ENCODE measurements at regions not wholly inside any gene's neighbourhood (a gene's known extent, or its start where the extent isn't known, plus 50 kb on each side); places are given as distances from the start of the nearest gene placed in this dataset.
A peak's percentile ranks its signal among the peaks of the same experiment; 100 is the strongest.
"Not testable (repeated sequence)": the region's sequence is repeated elsewhere in the genome, so short reads cannot be mapped to it uniquely, and the experiment has no call there.

GRCh38 chr16:76880523-76880922, 310.5 kb upstream of the MON1B start:
- intact Hi-C loops (cut with DNase I); ATAC-seq; DNase-seq (ENCODE audit: missing footprints): not testable (repeated sequence)

- intact Hi-C loops (cut with DNase I): no loop called here
- DNase-seq (ENCODE audit: missing footprints): no peak
- no peak for ATAC-seq
Observed at GRCh38 chr16:76882105-76882504, 308.9 kb upstream of the MON1B start.

GRCh38 chr16:76883076-76883475, 307.9 kb upstream of the MON1B start:
- DNase-seq (ENCODE audit: missing footprints) (no peak), ATAC-seq (no peak)
- intact Hi-C loops (cut with DNase I): no loop called here

- no peak for DNase-seq (ENCODE audit: missing footprints)
- ATAC-seq: no peak
- intact Hi-C loops (cut with DNase I): no loop called here
Observed at GRCh38 chr16:76885776-76886537, 305.0 kb upstream of the MON1B start.

- DNase-seq (ENCODE audit: missing footprints) (no peak), ATAC-seq (no peak)
- intact Hi-C loops (cut with DNase I): no loop called here
Observed at GRCh38 chr16:76897816-76898215, 293.2 kb upstream of the MON1B start.

GRCh38 chr16:76899767-76900166, 291.2 kb upstream of the MON1B start:
- ATAC-seq (no peak), DNase-seq (ENCODE audit: missing footprints) (no peak)
- intact Hi-C loops (cut with DNase I): no loop called here

GRCh38 chr16:76900285-76901263, 290.4 kb upstream of the MON1B start:
- no peak for ATAC-seq
- intact Hi-C loops (cut with DNase I): no loop called here
- DNase-seq (ENCODE audit: missing footprints): no peak

GRCh38 chr16:76906552-76906951, 284.4 kb upstream of the MON1B start:
- ATAC-seq: no peak
- no peak for DNase-seq (ENCODE audit: missing footprints)
- intact Hi-C loops (cut with DNase I): no loop called here

- intact Hi-C loops (cut with DNase I): no loop called here
Observed at GRCh38 chr16:76910931-76911330, 280.1 kb upstream of the MON1B start.

GRCh38 chr16:76913046-76913445, 277.9 kb upstream of the MON1B start:
- intact Hi-C loops (cut with DNase I): no loop called here
- DNase-seq (ENCODE audit: missing footprints): no peak
- ATAC-seq: no peak

More at GRCh38 chr16:76910931-76911330, 280.1 kb upstream of the MON1B start:
- ATAC-seq (no peak), DNase-seq (ENCODE audit: missing footprints) (no peak)

GRCh38 chr16:76926042-76926441, 264.9 kb upstream of the MON1B start:
- ATAC-seq (no peak), DNase-seq (ENCODE audit: missing footprints) (no peak)
- intact Hi-C loops (cut with DNase I): no loop called here

- intact Hi-C loops (cut with DNase I): no loop called here
- ATAC-seq (peak; percentile 88), DNase-seq (ENCODE audit: missing footprints) (no peak)
Observed at GRCh38 chr16:76926595-76926994, 264.4 kb upstream of the MON1B start.

GRCh38 chr16:76931186-76931585, 259.8 kb upstream of the MON1B start:
- no peak for DNase-seq (ENCODE audit: missing footprints)
- intact Hi-C loops (cut with DNase I): no loop called here
- no peak for ATAC-seq

GRCh38 chr16:76932541-76933211, 258.3 kb upstream of the MON1B start:
- ATAC-seq: no peak
- no peak for DNase-seq (ENCODE audit: missing footprints)
- intact Hi-C loops (cut with DNase I): no loop called here

GRCh38 chr16:76940251-76940650, 250.7 kb upstream of the MON1B start:
- ATAC-seq: no peak
- intact Hi-C loops (cut with DNase I): no loop called here
- DNase-seq (ENCODE audit: missing footprints): no peak

GRCh38 chr16:76941113-76941512, 249.9 kb upstream of the MON1B start:
- intact Hi-C loops (cut with DNase I): no loop called here
- DNase-seq (ENCODE audit: missing footprints) (no peak), ATAC-seq (no peak)

GRCh38 chr16:76942089-76942488, 248.9 kb upstream of the MON1B start:
- intact Hi-C loops (cut with DNase I): no loop called here
- ATAC-seq (peak; percentile 26), DNase-seq (ENCODE audit: missing footprints) (no peak)

- intact Hi-C loops (cut with DNase I): no loop called here
- no peak for DNase-seq (ENCODE audit: missing footprints)
- no peak for ATAC-seq
Observed at GRCh38 chr16:76943921-76944320, 247.1 kb upstream of the MON1B start.

GRCh38 chr16:76946879-76947278, 244.1 kb upstream of the MON1B start:
- DNase-seq (ENCODE audit: missing footprints) (no peak), ATAC-seq (peak; percentile 60)
- intact Hi-C loops (cut with DNase I): no loop called here

Measured in Right ventricle myocardium inferior (tissue), 1 donor.